Spleen (tissue), 11 donors: ENCODE measurements at regions not wholly inside any gene's neighbourhood (a gene's known extent, or its start where the extent isn't known, plus 50 kb on each side); places are given as distances from the start of the nearest gene placed in this dataset.

Experiments used
- DNase-seq: peaks from one replicate; pipeline ENCODE4 v3.0.0-alpha.2; 2020
- H3K27ac ChIP-seq, 8 donors: fragments of 200-600 bp; sonication (generic) in 7 of 8; 1 replicate in 4 of 8; 2 replicates in 4 of 8; pipeline versions ENCODE4 v1.5.0 to v1.8.0; 2016 to 2021; ENCODE audit warnings: inconsistent platforms in 4 of 8, mild to moderate bottlenecking in 4 of 8, moderate library complexity in 1 of 8
- H3K27me3 ChIP-seq, 7 donors: fragments of 200-600 bp; sonication (generic) in 6 of 7; replicated peaks in 1 of 7; 1 replicate in 4 of 7; 2 replicates in 3 of 7; pipeline versions ENCODE4 v1.5.0 to v1.8.0; 2016 to 2021; ENCODE audit warnings: inconsistent platforms in 3 of 7, mild to moderate bottlenecking in 1 of 7
- H3K36me3 ChIP-seq, 6 donors: fragments of 200-600 bp; sonication (generic) in 5 of 6; 1 replicate in 4 of 6; 2 replicates in 2 of 6; pipeline versions ENCODE4 v1.5.0 to v1.8.0; 2016 to 2021; ENCODE audit warnings: inconsistent platforms in 2 of 6
- H3K4me1 ChIP-seq, 6 donors: fragments of 200-600 bp; sonication (generic) in 5 of 6; 1 replicate in 3 of 6; 2 replicates in 3 of 6; pipeline versions ENCODE4 v1.5.0 to v1.8.0; 2016 to 2021; ENCODE audit warnings: inconsistent platforms in 3 of 6
- H3K4me3 ChIP-seq, 8 donors: fragments of 200-600 bp; sonication (generic) in 7 of 8; 1 replicate in 4 of 8; 2 replicates in 4 of 8; pipeline versions ENCODE4 v1.5.0 to v1.8.0; 2016 to 2021; ENCODE audit warnings: inconsistent platforms in 4 of 8, mild to moderate bottlenecking in 4 of 8, moderate library complexity in 2 of 8
- H3K9me3 ChIP-seq, 8 donors: fragments of 200-600 bp; sonication (generic) in 7 of 8; 1 replicate in 4 of 8; 2 replicates in 4 of 8; pipeline versions ENCODE4 v1.5.0 to v1.8.0; 2016 to 2021; ENCODE audit warnings: inconsistent platforms in 4 of 8
- POLR2A ChIP-seq, 3 donors: fragments of 450-650 bp; IDR thresholded peaks; one replicate each; pipeline ENCODE4 v1.5.1; 2017; ENCODE audit warnings: antibody characterized with exemption in 3 of 3, mild to moderate bottlenecking in 1 of 3
- POLR2AphosphoS5 ChIP-seq, 3 donors: sonication (generic); formaldehyde crosslinking; IDR thresholded peaks; one replicate each; pipeline ENCODE4 v1.5.1; 2017; ENCODE audit warnings: antibody characterized with exemption in 3 of 3
- WGBS, 5 donors: extraction: QIAGEN DNeasy Blood & Tissue Kit in 3 of 5; methylation state at CpG; one replicate each; pipeline versions ENCODE4 v1.1.5 to v1.1.7; 2013 to 2018; 5-methylcytosine and 5-hydroxymethylcytosine counted together
- intact Hi-C: fragments of 100-400 bp; cut with DNase I; formaldehyde crosslinking; loops from one replicate; pipeline ENCODE4 v1.15.0; 2023; ENCODE audit warnings: low total_unique reads
- TF ChIP-seq, protein P1 (sequence below), 11 experiments: fragments of 200-600 bp in 7 of 11; fragments of 450-650 bp in 4 of 11; sonication (generic) in 4 of 11; IDR thresholded peaks in 8 of 11; conservative IDR thresholded peaks in 3 of 11; 1 replicate in 7 of 11; 2 replicates in 4 of 11; pipeline versions ENCODE4 v1.4.0 to v1.8.0; 2016 to 2021; ENCODE audit warnings: antibody characterized with exemption in 11 of 11, inconsistent platforms in 4 of 11, mild to moderate bottlenecking in 1 of 11
- donor health status: healthy with polysubstance abuse.
- donor health status: DM: no; HTN: no; CAD: no; lungs with moderate emphysema.
- donor health status: DM: no; HTN: no; CAD: no.
- donor health status: Bipolar disorder and iron deficiency.
- donor health status: healthy.
- donor health status: DM: no; HTN: no; CAD: no.
- donor health status: DM: yes; HTN: yes; CAD: no.

DNA sequence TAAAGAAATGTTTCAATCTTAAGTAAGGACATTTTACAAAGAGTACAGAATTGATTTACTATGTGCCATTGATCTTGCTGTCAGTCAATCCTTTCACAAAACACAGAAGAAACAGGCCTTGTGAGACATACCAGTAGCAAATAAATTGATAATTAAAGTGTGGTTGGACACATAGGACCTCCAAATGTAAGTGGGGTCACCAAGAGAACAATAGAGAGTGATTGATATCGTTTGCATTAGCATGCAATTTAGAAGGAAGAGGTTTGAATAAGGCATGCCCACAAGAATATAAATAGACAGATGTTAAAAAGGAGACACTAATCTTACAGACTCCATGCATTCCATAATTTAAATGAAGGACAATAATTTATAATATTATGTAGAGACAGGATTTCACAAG is 1628.3 kb downstream of the PCDH9 start:
- Histone ChIP-seq H3K36me3 (no peaks in the 10 kb centered on the region), H3K27me3 (no peaks in the 10 kb centered on the region), H3K9me3 (peaks cover 0 to 3% (median 0%) of the 10 kb centered on the region in 8 donors), H3K4me3 (no peak overlapping the region), H3K27ac (no peak overlapping the region), H3K4me1 (no peaks in the 10 kb centered on the region)
- no peak for DNase-seq
- WGBS, 5 donors, result 43 to 73% (median 54%) methylated on average over 1 of the region's 1 CpG
- TF ChIP-seq POLR2A (IDR thresholded peaks at IDR 0.05), result no peak
- no peak for TF ChIP-seq POLR2AphosphoS5 (IDR thresholded peaks at IDR 0.05)
- TF ChIP-seq, protein P1, sequence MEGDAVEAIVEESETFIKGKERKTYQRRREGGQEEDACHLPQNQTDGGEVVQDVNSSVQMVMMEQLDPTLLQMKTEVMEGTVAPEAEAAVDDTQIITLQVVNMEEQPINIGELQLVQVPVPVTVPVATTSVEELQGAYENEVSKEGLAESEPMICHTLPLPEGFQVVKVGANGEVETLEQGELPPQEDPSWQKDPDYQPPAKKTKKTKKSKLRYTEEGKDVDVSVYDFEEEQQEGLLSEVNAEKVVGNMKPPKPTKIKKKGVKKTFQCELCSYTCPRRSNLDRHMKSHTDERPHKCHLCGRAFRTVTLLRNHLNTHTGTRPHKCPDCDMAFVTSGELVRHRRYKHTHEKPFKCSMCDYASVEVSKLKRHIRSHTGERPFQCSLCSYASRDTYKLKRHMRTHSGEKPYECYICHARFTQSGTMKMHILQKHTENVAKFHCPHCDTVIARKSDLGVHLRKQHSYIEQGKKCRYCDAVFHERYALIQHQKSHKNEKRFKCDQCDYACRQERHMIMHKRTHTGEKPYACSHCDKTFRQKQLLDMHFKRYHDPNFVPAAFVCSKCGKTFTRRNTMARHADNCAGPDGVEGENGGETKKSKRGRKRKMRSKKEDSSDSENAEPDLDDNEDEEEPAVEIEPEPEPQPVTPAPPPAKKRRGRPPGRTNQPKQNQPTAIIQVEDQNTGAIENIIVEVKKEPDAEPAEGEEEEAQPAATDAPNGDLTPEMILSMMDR (IDR thresholded peaks at IDR 0.05 in 8 of 11, conservative IDR thresholded peaks at IDR 0.05 in 3 of 11), result no peak
- intact Hi-C loops, result no loop called here

DNA sequence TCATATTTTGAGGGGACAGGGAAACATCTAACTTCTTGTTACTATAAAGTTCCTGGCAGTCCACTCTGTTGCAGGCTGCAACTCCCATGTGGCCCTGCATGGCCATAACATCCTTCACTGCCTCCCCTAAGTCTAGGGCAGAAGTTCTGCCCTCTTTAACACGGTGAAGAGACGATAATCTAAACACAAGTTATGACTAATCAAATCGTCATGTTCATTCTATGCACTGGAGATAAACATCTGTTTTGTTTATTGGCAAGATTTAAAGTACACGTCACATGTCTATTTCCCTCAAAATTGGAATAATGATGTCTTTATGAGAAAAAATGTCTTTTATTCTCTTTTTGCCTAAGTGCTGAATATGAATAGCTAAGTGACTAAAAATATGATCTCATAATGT is 1629.4 kb downstream of the PCDH9 start:
- 67 to 89% (median 81%) methylated on average over 4 of the region's 4 CpGs for WGBS, 5 donors
- intact Hi-C loops, result no loop called here
- Histone ChIP-seq H3K36me3 (no peaks in the 10 kb centered on the region), H3K4me3 (no peak overlapping the region), H3K27me3 (no peaks in the 10 kb centered on the region), H3K27ac (no peak overlapping the region), H3K9me3 (peaks cover 0 to 3% (median 0%) of the 10 kb centered on the region in 8 donors), H3K4me1 (no peaks in the 10 kb centered on the region)
- TF ChIP-seq POLR2A (IDR thresholded peaks at IDR 0.05), result no peak
- TF ChIP-seq, protein P1 (IDR thresholded peaks at IDR 0.05 in 8 of 11, conservative IDR thresholded peaks at IDR 0.05 in 3 of 11), result no peak
- no peak for TF ChIP-seq POLR2AphosphoS5 (IDR thresholded peaks at IDR 0.05)
- DNase-seq, result no peak

DNA sequence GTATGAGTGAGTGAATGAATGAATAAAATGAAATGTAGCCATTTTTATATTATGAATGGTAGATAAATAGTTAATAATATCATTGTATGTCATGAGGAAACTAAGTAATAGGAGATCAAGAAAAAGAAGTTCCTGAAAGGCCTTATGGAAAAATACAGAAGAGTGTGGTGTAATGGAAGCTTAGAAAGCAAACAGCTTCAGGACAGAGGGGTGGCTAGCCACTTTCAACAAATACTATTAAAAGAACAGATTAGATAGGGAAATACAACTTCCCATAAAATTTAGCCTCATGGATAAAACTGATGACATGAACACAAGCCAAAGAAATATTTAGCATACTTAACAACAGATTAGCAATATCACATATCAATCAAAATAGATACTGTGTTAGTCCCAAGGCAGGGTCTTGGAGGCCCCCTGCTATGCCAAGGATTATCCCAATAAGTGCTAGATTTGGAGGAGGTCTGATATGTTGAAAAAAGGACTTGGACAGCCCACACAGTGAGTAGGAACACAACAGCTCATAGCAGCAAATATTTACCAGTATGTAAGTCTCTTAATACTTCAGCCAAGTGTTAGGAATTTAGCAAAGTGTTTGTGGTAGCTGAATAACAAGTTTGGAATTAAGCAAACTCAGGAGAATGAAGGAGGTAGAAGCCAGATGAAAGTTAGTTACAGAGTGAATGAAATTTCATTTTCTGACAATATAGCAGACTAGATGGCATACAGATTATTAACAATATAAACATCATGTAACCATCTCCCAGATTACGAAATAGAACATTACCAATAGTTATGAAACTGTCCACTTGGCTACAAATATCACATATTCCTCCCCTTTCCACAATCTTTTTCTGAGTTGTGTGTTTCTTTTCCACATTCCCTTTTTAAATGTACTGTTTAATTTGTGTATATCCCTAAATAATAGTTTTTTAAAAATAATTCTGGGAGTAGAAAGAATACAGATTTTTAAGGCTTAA is 1632.0 kb downstream of the PCDH9 start:
- H3K36me3 ChIP-seq, result no peaks in the 10 kb centered on the region
- H3K4me3 ChIP-seq, result no peak overlapping the region
- intact Hi-C loops, result no loop called here
- no peak overlapping the region for H3K27ac ChIP-seq
- TF ChIP-seq, protein P1 (IDR thresholded peaks at IDR 0.05 in 8 of 11, conservative IDR thresholded peaks at IDR 0.05 in 3 of 11), result no peak
- TF ChIP-seq POLR2A (IDR thresholded peaks at IDR 0.05) (no peak), POLR2AphosphoS5 (IDR thresholded peaks at IDR 0.05) (no peak)
- H3K4me1 ChIP-seq, result no peaks in the 10 kb centered on the region
- WGBS, 5 donors, result 62 to 91% (median 75%) methylated on average over 1 of the region's 1 CpG
- H3K27me3 ChIP-seq, result no peaks in the 10 kb centered on the region
- H3K9me3 ChIP-seq, result peaks cover 0 to 3% (median 0%) of the 10 kb centered on the region in 8 donors
- DNase-seq, result no peak

DNA sequence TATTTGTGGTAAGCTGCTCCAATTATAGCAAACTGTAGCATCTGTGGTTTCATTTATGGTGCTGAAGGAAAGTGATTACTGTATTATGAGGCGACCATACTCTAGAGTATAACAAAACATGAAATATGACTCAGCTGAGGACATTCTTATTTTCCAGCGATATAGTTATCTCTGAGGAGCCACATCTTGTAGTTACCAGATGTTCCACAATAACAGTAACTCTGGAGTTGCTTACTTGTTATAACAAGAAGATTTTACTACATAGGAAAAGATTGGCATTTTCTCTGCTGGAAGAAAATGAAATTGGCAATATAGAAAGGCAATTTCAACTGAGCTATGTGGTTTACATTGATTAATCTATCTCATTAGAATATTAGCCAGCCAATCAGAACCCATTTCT is 1634.2 kb downstream of the PCDH9 start:
- H3K4me3 ChIP-seq, result no peak overlapping the region
- H3K27ac ChIP-seq, result no peak overlapping the region
- 75 to 93% (median 88%) methylated on average over 2 of the region's 2 CpGs for WGBS, 5 donors
- intact Hi-C loops, result no loop called here
- TF ChIP-seq, protein P1 (IDR thresholded peaks at IDR 0.05 in 8 of 11, conservative IDR thresholded peaks at IDR 0.05 in 3 of 11), result no peak
- TF ChIP-seq POLR2AphosphoS5 (IDR thresholded peaks at IDR 0.05), result no peak
- no peak for TF ChIP-seq POLR2A (IDR thresholded peaks at IDR 0.05)
- H3K9me3 ChIP-seq, result peaks cover 0 to 1% (median 0%) of the 10 kb centered on the region in 8 donors
- DNase-seq, result no peak
- no peaks in the 10 kb centered on the region for H3K4me1 ChIP-seq
- no peaks in the 10 kb centered on the region for H3K36me3 ChIP-seq
- no peaks in the 10 kb centered on the region for H3K27me3 ChIP-seq
